Immature natural killer cell (primary cell): ENCODE measurements at regions not wholly inside any gene's neighbourhood (a gene's known extent, or its start where the extent isn't known, plus 50 kb on each side); places are given as distances from the start of the nearest gene placed in this dataset.
A peak's percentile ranks its signal among the peaks of the same experiment; 100 is the strongest.
"Not testable (repeated sequence)": the region's sequence is repeated elsewhere in the genome, so short reads cannot be mapped to it uniquely, and the experiment has no call there.

Source experiments
- DNase-seq, 3 donors: peaks; one replicate each; pipeline ENCODE4 v3.0.0; 2022; ENCODE audit warnings: mixed read lengths in 1 of 3
- H3K27ac Mint-ChIP-seq, 6 donors: one replicate each; pipeline ENCODE4 v1.8.0; 2020; ENCODE audit warnings: mixed read lengths in 6 of 6, mild to moderate bottlenecking in 5 of 6, inconsistent platforms in 4 of 6, moderate library complexity in 3 of 6
- H3K27me3 Mint-ChIP-seq, 3 donors: one replicate each; pipeline ENCODE4 v1.8.0; 2020 to 2021; ENCODE audit warnings: low read depth in 3 of 3, mild to moderate bottlenecking in 3 of 3, mixed read lengths in 3 of 3, moderate library complexity in 3 of 3, inconsistent platforms in 1 of 3
- H3K36me3 Mint-ChIP-seq, 3 donors: one replicate each; pipeline ENCODE4 v1.8.0; 2020; ENCODE audit warnings: mixed read lengths in 3 of 3, inconsistent platforms in 2 of 3, mild to moderate bottlenecking in 2 of 3
- H3K4me1 Mint-ChIP-seq, 2 donors: one replicate each; pipeline ENCODE4 v1.8.0; 2020; ENCODE audit warnings: inconsistent platforms in 2 of 2, mild to moderate bottlenecking in 2 of 2, mixed read lengths in 2 of 2, moderate library complexity in 1 of 2
- H3K4me3 Mint-ChIP-seq, 5 donors: one replicate each; pipeline ENCODE4 v1.8.0; 2020; ENCODE audit warnings: mild to moderate bottlenecking in 5 of 5, mixed read lengths in 5 of 5, inconsistent platforms in 3 of 5, moderate library complexity in 3 of 5
- H3K9me3 Mint-ChIP-seq, 6 donors: one replicate each; pipeline ENCODE4 v1.8.0; 2020; ENCODE audit warnings: mild to moderate bottlenecking in 6 of 6, mixed read lengths in 6 of 6, inconsistent platforms in 4 of 6, moderate library complexity in 3 of 6

- Mint-ChIP-seq H3K4me3 (no peak overlapping the region), H3K36me3 (no peaks in the 10 kb centered on the region), H3K9me3 (peaks cover 0 to 6% (median 0%) of the 10 kb centered on the region in 6 donors), H3K4me1 (no peaks in the 10 kb centered on the region), H3K27ac (no peak overlapping the region), H3K27me3 (peaks cover 0 to 7% (median 2%) of the 10 kb centered on the region in 3 donors)
- DNase-seq = no peak
These were observed 88.4 kb upstream of the TEAD1 start for GRCh38 chr11:12585861-12586260.

- no peaks in the 10 kb centered on the region for H3K4me1 Mint-ChIP-seq
- H3K27ac Mint-ChIP-seq = no peak overlapping the region
- peaks cover 0 to 11% (median 0%) of the 10 kb centered on the region in 3 donors for H3K27me3 Mint-ChIP-seq
- H3K4me3 Mint-ChIP-seq = no peak overlapping the region
- no peaks in the 10 kb centered on the region for H3K36me3 Mint-ChIP-seq
- DNase-seq = no peak
- peaks cover 0 to 6% (median 0%) of the 10 kb centered on the region in 6 donors for H3K9me3 Mint-ChIP-seq
These were observed 86.8 kb upstream of the TEAD1 start for GRCh38 chr11:12587333-12587991.

GRCh38 chr11:12591706-12592105, 82.5 kb upstream of the TEAD1 start:
- peaks cover 0 to 1% (median under 1%) of the 10 kb centered on the region in 6 donors for H3K9me3 Mint-ChIP-seq

GRCh38 chr11:12592283-12592682, 81.9 kb upstream of the TEAD1 start:
- H3K27me3 Mint-ChIP-seq = peaks cover 2 to 10% (median 7%) of the 10 kb centered on the region in 3 donors
- no peaks in the 10 kb centered on the region for H3K4me1 Mint-ChIP-seq
- no peaks in the 10 kb centered on the region for H3K36me3 Mint-ChIP-seq
- no peak overlapping the region for H3K27ac Mint-ChIP-seq
- H3K9me3 Mint-ChIP-seq = peaks cover 0 to 5% (median 2%) of the 10 kb centered on the region in 6 donors
- H3K4me3 Mint-ChIP-seq = no peak overlapping the region
- DNase-seq = no peak

More at GRCh38 chr11:12591706-12592105, 82.5 kb upstream of the TEAD1 start:
- Mint-ChIP-seq H3K4me3 (no peak overlapping the region), H3K27me3 (peaks cover 2 to 7% (median 3%) of the 10 kb centered on the region in 3 donors), H3K36me3 (no peaks in the 10 kb centered on the region), H3K27ac (no peak overlapping the region), H3K4me1 (no peaks in the 10 kb centered on the region)
- no peak for DNase-seq

DNA sequence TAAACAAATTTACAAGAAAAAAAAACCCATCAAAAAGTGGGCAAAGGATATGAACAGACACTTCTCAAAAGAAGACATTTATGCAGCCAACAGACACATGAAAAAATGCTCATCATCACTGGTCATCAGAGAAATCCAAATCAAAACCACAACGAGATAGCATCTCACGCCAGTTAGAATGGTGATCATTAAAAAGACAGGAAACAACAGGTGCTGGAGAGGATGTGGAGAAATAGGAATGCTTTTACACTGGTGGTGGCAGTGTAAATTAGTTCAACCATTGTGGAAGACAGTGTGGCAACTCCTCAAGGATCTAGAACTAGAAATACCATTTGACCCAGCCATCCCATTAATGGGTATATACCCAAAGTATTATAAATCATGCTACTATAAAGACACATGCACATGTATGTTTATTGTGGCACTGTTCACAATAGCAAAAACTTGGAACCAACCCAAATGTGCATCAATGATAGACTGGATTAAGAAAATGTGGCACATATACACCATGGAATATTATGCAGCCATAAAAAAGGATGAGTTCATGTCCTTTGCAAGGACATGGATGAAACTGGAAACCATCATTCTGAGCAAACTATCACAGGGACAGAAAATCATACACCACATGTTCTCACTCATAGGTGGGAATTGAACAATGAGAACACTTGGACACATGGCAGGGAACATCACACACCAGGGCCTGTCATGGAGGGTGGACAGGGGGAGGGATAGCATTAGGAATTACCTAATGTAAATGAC, 79.0 kb upstream of the TEAD1 start:
- peaks cover 2 to 10% (median 7%) of the 10 kb centered on the region in 3 donors for H3K27me3 Mint-ChIP-seq
- not testable (repeated sequence) for H3K27ac Mint-ChIP-seq, H3K36me3 Mint-ChIP-seq, DNase-seq, H3K4me3 Mint-ChIP-seq, H3K4me1 Mint-ChIP-seq, H3K9me3 Mint-ChIP-seq

- Mint-ChIP-seq H3K36me3 (no peaks in the 10 kb centered on the region), H3K27me3 (peaks cover 7 to 10% (median 8%) of the 10 kb centered on the region in 3 donors), H3K27ac (no peak overlapping the region), H3K9me3 (peaks cover 0 to 7% (median 2%) of the 10 kb centered on the region in 6 donors), H3K4me3 (no peak overlapping the region), H3K4me1 (peaks cover 0 to 9% of the 10 kb centered on the region in 2 donors)
- DNase-seq = no peak
These were observed 75.6 kb upstream of the TEAD1 start for GRCh38 chr11:12598330-12599256.

DNA sequence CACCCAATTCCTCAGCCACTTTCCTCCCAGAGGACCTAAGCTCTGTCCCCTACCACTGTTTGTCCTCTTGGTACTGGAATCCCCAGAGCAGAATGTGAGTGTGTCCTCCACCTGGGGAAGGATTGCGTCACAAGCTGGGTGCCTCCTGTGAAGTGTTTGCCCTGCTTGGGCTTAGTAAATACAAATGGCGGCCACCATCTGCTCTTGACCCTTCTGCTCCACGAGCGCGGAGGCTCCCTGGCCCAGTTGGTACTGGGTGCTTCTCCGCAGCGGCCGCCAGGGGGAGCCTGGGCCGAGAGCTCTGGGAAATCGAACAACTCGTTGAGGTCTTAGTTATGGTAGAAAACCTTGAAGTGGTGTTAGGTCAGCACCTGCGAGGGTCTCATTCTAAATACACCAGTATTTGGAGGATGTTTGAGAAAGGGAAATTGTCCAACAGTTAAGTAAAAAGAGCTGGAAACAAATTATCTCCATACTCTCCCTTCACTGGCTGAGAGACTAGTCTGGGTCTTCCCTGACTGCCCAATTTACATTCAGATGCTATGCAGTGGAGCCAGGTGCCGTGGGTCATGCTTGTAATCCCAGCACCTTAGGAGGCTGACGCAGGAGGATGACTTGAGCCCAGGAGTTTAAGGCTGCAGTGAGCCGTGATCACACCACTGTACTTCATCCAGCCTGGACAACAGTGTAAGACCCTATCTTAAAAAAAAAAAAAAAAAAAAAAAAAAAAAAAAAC, 74.6 kb upstream of the TEAD1 start:
- Mint-ChIP-seq H3K27me3 (peaks cover 7 to 11% (median 10%) of the 10 kb centered on the region in 3 donors), H3K4me3 (no peak overlapping the region)

DNA sequence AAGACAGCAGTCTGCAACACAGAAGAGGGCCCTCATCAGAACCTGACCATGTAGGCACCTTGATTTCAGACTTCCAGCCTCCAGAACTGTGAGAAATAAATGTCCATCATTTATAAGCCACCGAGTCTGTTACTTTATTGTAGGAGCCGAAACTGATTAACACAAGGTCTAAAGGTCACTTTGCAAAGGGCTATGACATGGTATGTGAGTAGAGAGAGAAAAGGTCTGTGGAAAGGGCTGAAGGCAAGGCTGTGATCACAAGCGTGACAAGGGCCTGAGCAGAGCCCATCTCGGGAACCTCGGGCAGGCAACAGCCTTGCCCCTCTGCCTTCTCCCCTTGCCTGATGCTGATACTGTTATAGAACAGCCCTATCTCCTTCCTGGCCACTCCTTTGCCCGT, 73.4 kb upstream of the TEAD1 start:
- no peak for DNase-seq
- Mint-ChIP-seq H3K4me1 (peaks cover 0 to 9% of the 10 kb centered on the region in 2 donors), H3K9me3 (peaks cover 0 to 7% (median 2%) of the 10 kb centered on the region in 6 donors), H3K4me3 (no peak overlapping the region), H3K27me3 (peaks cover 7 to 14% (median 10%) of the 10 kb centered on the region in 3 donors), H3K27ac (no peak overlapping the region), H3K36me3 (no peaks in the 10 kb centered on the region)

More for the DNA sequence above, 74.6 kb upstream of the TEAD1 start:
- peak in 1 of 3 donors; percentile 4 for DNase-seq
- H3K27ac Mint-ChIP-seq = no peak overlapping the region
- peaks cover 0 to 7% (median 2%) of the 10 kb centered on the region in 6 donors for H3K9me3 Mint-ChIP-seq
- no peaks in the 10 kb centered on the region for H3K36me3 Mint-ChIP-seq
- peaks cover 0 to 9% of the 10 kb centered on the region in 2 donors for H3K4me1 Mint-ChIP-seq

- no peak for DNase-seq
- H3K4me3 Mint-ChIP-seq = no peak overlapping the region
- peaks cover 0 to 14% (median 6%) of the 10 kb centered on the region in 3 donors for H3K27me3 Mint-ChIP-seq
- H3K36me3 Mint-ChIP-seq = no peaks in the 10 kb centered on the region
- peaks cover 0 to 2% (median 0%) of the 10 kb centered on the region in 6 donors for H3K9me3 Mint-ChIP-seq
- no peak overlapping the region for H3K27ac Mint-ChIP-seq
- peaks cover 0 to 9% of the 10 kb centered on the region in 2 donors for H3K4me1 Mint-ChIP-seq
These were observed 71.8 kb upstream of the TEAD1 start for GRCh38 chr11:12602421-12602820.

- peaks cover 0 to 2% (median 0%) of the 10 kb centered on the region in 6 donors for H3K9me3 Mint-ChIP-seq
- DNase-seq = no peak
- peaks cover 0 to 6% of the 10 kb centered on the region in 2 donors for H3K4me1 Mint-ChIP-seq
- no peaks in the 10 kb centered on the region for H3K36me3 Mint-ChIP-seq
- H3K27me3 Mint-ChIP-seq = peaks cover 5 to 14% (median 6%) of the 10 kb centered on the region in 3 donors
- no peak overlapping the region for H3K4me3 Mint-ChIP-seq
- no peak overlapping the region for H3K27ac Mint-ChIP-seq
These were observed 70.8 kb upstream of the TEAD1 start for GRCh38 chr11:12603143-12604088.

GRCh38 chr11:12604557-12605153, 69.6 kb upstream of the TEAD1 start:
- Mint-ChIP-seq H3K4me1 (no peaks in the 10 kb centered on the region), H3K27me3 (peaks cover 5 to 14% (median 6%) of the 10 kb centered on the region in 3 donors), H3K9me3 (peaks cover 0 to 3% (median 2%) of the 10 kb centered on the region in 6 donors), H3K36me3 (no peaks in the 10 kb centered on the region), H3K4me3 (no peak overlapping the region), H3K27ac (no peak overlapping the region)
- no peak for DNase-seq

- Mint-ChIP-seq H3K9me3 (peaks cover 5 to 13% (median 7%) of the 10 kb centered on the region in 6 donors), H3K36me3 (peaks cover 0 to 4% (median 0%) of the 10 kb centered on the region in 3 donors), H3K27ac (no peak overlapping the region), H3K27me3 (peaks cover 0 to 15% (median 5%) of the 10 kb centered on the region in 3 donors), H3K4me3 (no peak overlapping the region), H3K4me1 (no peaks in the 10 kb centered on the region)
- no peak for DNase-seq
These were observed 67.6 kb upstream of the TEAD1 start for GRCh38 chr11:12606597-12606996.
